ENCODE measurements at regions not wholly inside any gene's neighbourhood (a gene's known extent, or its start where the extent isn't known, plus 50 kb on each side); places are given as distances from the start of the nearest gene placed in this dataset.
A peak's percentile ranks its signal among the peaks of the same experiment; 100 is the strongest.
"Not testable (repeated sequence)": the region's sequence is repeated elsewhere in the genome, so short reads cannot be mapped to it uniquely, and the experiment has no call there.

DNA sequence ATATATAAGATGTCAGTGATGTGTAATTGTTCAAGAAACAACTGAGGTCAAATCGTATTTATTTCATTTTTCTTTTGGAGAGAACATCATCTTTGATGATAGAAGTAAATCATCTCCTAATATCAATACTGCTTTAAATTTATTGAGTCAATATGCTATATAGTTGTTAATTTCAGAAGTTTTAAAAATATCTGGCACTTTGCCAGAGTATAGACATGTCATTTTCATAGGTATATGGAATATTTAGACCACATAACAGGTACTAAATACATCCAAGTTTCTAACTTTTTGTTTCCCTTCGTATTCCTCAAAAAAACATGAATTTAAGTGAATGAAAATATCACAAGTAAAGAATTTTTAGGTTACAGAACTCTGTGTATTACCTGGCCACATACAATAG is 577.8 kb downstream of the ARL4A start:
- no peak for DNase-seq (ENCODE audit: low read depth, low spot score)
- intact Hi-C loops (cut with micrococcal nuclease), result loop anchor here (10.0 kb wide), 1 partner anchor 150 kb away; no protein-coding TSS in a partner anchor
- Histone ChIP-seq H4K20me1 (replicated peaks; ENCODE audit: control insufficient read depth, extremely low read depth, insufficient read depth, low read length) (no peaks in the 10 kb centered on the region), H3K36me3 (ENCODE audit: control insufficient read depth in 2 of 2, extremely low read depth in 1 of 2, insufficient read depth in 2 of 2, low read length in 2 of 2) (no peaks in the 10 kb centered on the region), H2AFZ (ENCODE audit: low read depth, low read length) (no peak overlapping the region), H3K9me3 (replicated peaks; ENCODE audit: control insufficient read depth, insufficient read depth, low read length) (no peaks in the 10 kb centered on the region), H3K27ac (ENCODE audit: insufficient read depth, low read depth, low read length) (no peak overlapping the region), H3K4me2 (ENCODE audit: insufficient read depth, low read length) (no peak overlapping the region), H3K9me1 (replicated peaks; ENCODE audit: control insufficient read depth, extremely low read depth, insufficient read depth, low read length) (no peaks in the 10 kb centered on the region), H3K9ac (replicated peaks; ENCODE audit: extremely low read depth, insufficient read depth, low read length) (no peak overlapping the region), H3K79me2 (ENCODE audit: control insufficient read depth, insufficient read depth, low read length) (no peaks in the 10 kb centered on the region), H3K4me1 (ENCODE audit: control insufficient read depth, extremely low read depth, insufficient read depth, low read length) (no peaks in the 10 kb centered on the region), H3K4me3 (replicated peaks in 1 of 3; ENCODE audit: insufficient read depth in 1 of 3, low read depth in 1 of 3, low read length in 3 of 3) (no peak overlapping the region), H3K27me3 (ENCODE audit: control insufficient read depth in 2 of 2, insufficient read depth in 2 of 2, low read length in 2 of 2) (peaks cover 0 to 3% of the 10 kb centered on the region in 2 experiments)
- peak; percentile 61 for FAIRE-seq
- TF ChIP-seq JUN (IDR thresholded peaks at IDR 0.05; ENCODE audit: borderline replicate concordance, insufficient read depth, insufficient read length, low read depth) (no peak), FOS (IDR thresholded peaks at IDR 0.05; ENCODE audit: borderline replicate concordance, insufficient read depth, low read length) (no peak), GATA2 (IDR thresholded peaks at IDR 0.05; ENCODE audit: insufficient read depth, insufficient read length, low read depth, low read length) (no peak), POLR2AphosphoS5 (IDR thresholded peaks at IDR 0.05; ENCODE audit: insufficient read depth, low read depth, low read length) (no peak), MYC (IDR thresholded peaks at IDR 0.05; ENCODE audit: low read depth, low read length) (no peak), POLR2A (IDR thresholded peaks at IDR 0.05; ENCODE audit: low read depth, low read length) (no peak), EZH2 (IDR thresholded peaks at IDR 0.05; ENCODE audit: borderline replicate concordance, low read depth, low read length, severe bottlenecking) (no peak), MAX (IDR thresholded peaks at IDR 0.05; ENCODE audit: insufficient read depth, insufficient read length) (no peak)
- TF ChIP-seq, protein P1, sequence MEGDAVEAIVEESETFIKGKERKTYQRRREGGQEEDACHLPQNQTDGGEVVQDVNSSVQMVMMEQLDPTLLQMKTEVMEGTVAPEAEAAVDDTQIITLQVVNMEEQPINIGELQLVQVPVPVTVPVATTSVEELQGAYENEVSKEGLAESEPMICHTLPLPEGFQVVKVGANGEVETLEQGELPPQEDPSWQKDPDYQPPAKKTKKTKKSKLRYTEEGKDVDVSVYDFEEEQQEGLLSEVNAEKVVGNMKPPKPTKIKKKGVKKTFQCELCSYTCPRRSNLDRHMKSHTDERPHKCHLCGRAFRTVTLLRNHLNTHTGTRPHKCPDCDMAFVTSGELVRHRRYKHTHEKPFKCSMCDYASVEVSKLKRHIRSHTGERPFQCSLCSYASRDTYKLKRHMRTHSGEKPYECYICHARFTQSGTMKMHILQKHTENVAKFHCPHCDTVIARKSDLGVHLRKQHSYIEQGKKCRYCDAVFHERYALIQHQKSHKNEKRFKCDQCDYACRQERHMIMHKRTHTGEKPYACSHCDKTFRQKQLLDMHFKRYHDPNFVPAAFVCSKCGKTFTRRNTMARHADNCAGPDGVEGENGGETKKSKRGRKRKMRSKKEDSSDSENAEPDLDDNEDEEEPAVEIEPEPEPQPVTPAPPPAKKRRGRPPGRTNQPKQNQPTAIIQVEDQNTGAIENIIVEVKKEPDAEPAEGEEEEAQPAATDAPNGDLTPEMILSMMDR (IDR thresholded peaks at IDR 0.05; ENCODE audit: extremely low read depth in 1 of 2, insufficient read depth in 1 of 2, low read depth in 1 of 2, low read length in 2 of 2), result no peak
- no TSS peak for BruUV-seq (replicated peaks)
- dilution Hi-C loops (cut with MboI; ENCODE audit: extremely low pct_ligation_motif_present, low sequenced_read_pairs), result no loop called here
- POLR2A ChIA-PET, result no interaction called here
- CTCF ChIA-PET, result interaction anchor here (1.0 to 2.9 kb wide), 8 partner anchors 10 to 741 kb away, joined by 4 to 17 read pairs (median 6); no protein-coding TSS in a partner anchor

GRCh38 chr7:13274205-13274604 is 586.8 kb downstream of the ARL4A start:
- H3K4me1 ChIP-seq (ENCODE audit: control insufficient read depth, extremely low read depth, insufficient read depth, low read length); intact Hi-C loops (cut with micrococcal nuclease); H3K4me2 ChIP-seq (ENCODE audit: insufficient read depth, low read length); H3K4me3 ChIP-seq (replicated peaks in 1 of 3; ENCODE audit: insufficient read depth in 1 of 3, low read depth in 1 of 3, low read length in 3 of 3); CTCF ChIA-PET; POLR2A ChIA-PET; dilution Hi-C loops (cut with MboI; ENCODE audit: extremely low pct_ligation_motif_present, low sequenced_read_pairs); FAIRE-seq; H3K9me1 ChIP-seq (replicated peaks; ENCODE audit: control insufficient read depth, extremely low read depth, insufficient read depth, low read length); H4K20me1 ChIP-seq (replicated peaks; ENCODE audit: control insufficient read depth, extremely low read depth, insufficient read depth, low read length); H3K9me3 ChIP-seq (replicated peaks; ENCODE audit: control insufficient read depth, insufficient read depth, low read length); DNase-seq (ENCODE audit: low read depth, low spot score); H3K36me3 ChIP-seq (ENCODE audit: control insufficient read depth in 2 of 2, extremely low read depth in 1 of 2, insufficient read depth in 2 of 2, low read length in 2 of 2); H3K79me2 ChIP-seq (ENCODE audit: control insufficient read depth, insufficient read depth, low read length); BruUV-seq (replicated peaks); H3K9ac ChIP-seq (replicated peaks; ENCODE audit: extremely low read depth, insufficient read depth, low read length); H3K27ac ChIP-seq (ENCODE audit: insufficient read depth, low read depth, low read length); H2AFZ ChIP-seq (ENCODE audit: low read depth, low read length); H3K27me3 ChIP-seq (ENCODE audit: control insufficient read depth in 2 of 2, insufficient read depth in 2 of 2, low read length in 2 of 2): not testable (repeated sequence)

Measured in endothelial cell of umbilical vein (primary cell).